ENCODE measurements at regions not wholly inside any gene's neighbourhood (a gene's known extent, or its start where the extent isn't known, plus 50 kb on each side); places are given as distances from the start of the nearest gene placed in this dataset.
"Not testable (repeated sequence)": the region's sequence is repeated elsewhere in the genome, so short reads cannot be mapped to it uniquely, and the experiment has no call there.

- H3K27ac ChIP-seq = not testable (repeated sequence)
Measured at GRCh38 chr7:43059067-43059600, 53.3 kb upstream of the HECW1 start.

More at GRCh38 chr7:43059067-43059600, 53.3 kb upstream of the HECW1 start:
- not testable (repeated sequence) for H3K4me3 ChIP-seq; H3K9me3 ChIP-seq (replicated peaks); DNase-seq (ENCODE audit: low read depth in 1 of 2, low spot score in 2 of 2); H3K27me3 ChIP-seq (replicated peaks); H3K36me3 ChIP-seq; H3K4me1 ChIP-seq (replicated peaks)
